Activated B cell treated with CpG ODN at 0.5 μM for 24 hours (primary cell): ENCODE measurements at regions not wholly inside any gene's neighbourhood (a gene's known extent, or its start where the extent isn't known, plus 50 kb on each side); places are given as distances from the start of the nearest gene placed in this dataset.
"Not testable (repeated sequence)": the region's sequence is repeated elsewhere in the genome, so short reads cannot be mapped to it uniquely, and the experiment has no call there.

Experiments used
- ATAC-seq: fragments of 200-7000 bp; cut with Tn5 transposase; one replicate; pipeline ENCODE4 v1.10.0; 2021; ENCODE audit warnings: low read depth, mild to moderate bottlenecking, moderate library complexity
- CTCF ChIA-PET: fragments of 350-600 bp; sonication (Branson Sonifier 250); formaldehyde crosslinking; loops from one replicate; lab custom pipeline; 2021; ENCODE audit warnings: antibody characterized with exemption; lab: Charles Lee
- POLR2A ChIA-PET: fragments of 350-600 bp; sonication (Branson Sonifier 250); formaldehyde crosslinking; loops from one replicate; lab custom pipeline; 2021; ENCODE audit warnings: antibody characterized with exemption; lab: Charles Lee
- DNase-seq: peaks from one replicate; pipeline ENCODE4 v3.0.0; 2022
- H3K27ac Mint-ChIP-seq: one replicate; pipeline ENCODE4 v1.8.0; 2020; ENCODE audit warnings: mixed read lengths
- H3K27me3 Mint-ChIP-seq: one replicate; pipeline ENCODE4 v1.8.0; 2021; ENCODE audit warnings: mixed read lengths
- H3K36me3 Mint-ChIP-seq: one replicate; pipeline ENCODE4 v1.8.0; 2021; ENCODE audit warnings: low read depth, mixed read lengths
- H3K4me1 Mint-ChIP-seq: one replicate; pipeline ENCODE4 v1.8.0; 2021; ENCODE audit warnings: mixed read lengths
- H3K4me3 Mint-ChIP-seq: one replicate; pipeline ENCODE4 v1.8.0; 2020; ENCODE audit warnings: mild to moderate bottlenecking, mixed read lengths
- H3K9me3 Mint-ChIP-seq: one replicate; pipeline ENCODE4 v1.8.0; 2020; ENCODE audit warnings: mixed read lengths
- CTCF ChIP-seq: fragments of 200-600 bp; IDR thresholded peaks from one replicate; pipeline ENCODE4 v1.8.0; 2022; ENCODE audit warnings: antibody characterized with exemption, mild to moderate bottlenecking
- intact Hi-C: fragments of 100-400 bp; cut with micrococcal nuclease; formaldehyde crosslinking; loops from one replicate; pipeline ENCODE4 v1.15.1; 2024

- TF ChIP-seq CTCF: no peak
- Mint-ChIP-seq H3K27me3 (no peaks in the 10 kb centered on the region), H3K27ac (no peak overlapping the region), H3K36me3 (no peaks in the 10 kb centered on the region), H3K9me3 (no peaks in the 10 kb centered on the region), H3K4me3 (no peak overlapping the region), H3K4me1 (no peaks in the 10 kb centered on the region)
- ChIA-PET POLR2A (no interaction called here), CTCF (no interaction called here)
- DNase-seq: no peak
- ATAC-seq: no peak
- intact Hi-C loops: no loop called here
These were observed 61.5 kb downstream of the PRDM13 start for GRCh38 chr6:99668036-99668705.

GRCh38 chr6:99689916-99690685, 83.5 kb downstream of the PRDM13 start:
- Mint-ChIP-seq H3K27me3 (peaks cover 7% of the 10 kb centered on the region), H3K4me1 (no peaks in the 10 kb centered on the region), H3K36me3 (no peaks in the 10 kb centered on the region), H3K4me3 (no peak overlapping the region), H3K9me3 (peaks cover 5% of the 10 kb centered on the region), H3K27ac (no peak overlapping the region)
- no peak for TF ChIP-seq CTCF
- CTCF ChIA-PET: no interaction called here
- no peak for DNase-seq
- intact Hi-C loops: no loop called here
- POLR2A ChIA-PET: no interaction called here
- no peak for ATAC-seq

GRCh38 chr6:99702287-99702686, 95.7 kb downstream of the PRDM13 start:
- ATAC-seq, intact Hi-C loops, POLR2A ChIA-PET, H3K4me1 Mint-ChIP-seq, H3K4me3 Mint-ChIP-seq, H3K9me3 Mint-ChIP-seq, H3K36me3 Mint-ChIP-seq, H3K27ac Mint-ChIP-seq, DNase-seq, CTCF ChIA-PET: not testable (repeated sequence)
- peaks cover 14% of the 10 kb centered on the region for H3K27me3 Mint-ChIP-seq

- H3K9me3 Mint-ChIP-seq: no peaks in the 10 kb centered on the region
- H3K27me3 Mint-ChIP-seq: peaks cover 9% of the 10 kb centered on the region
- no peak overlapping the region for H3K27ac Mint-ChIP-seq
- ATAC-seq: no peak
- ChIA-PET CTCF (no interaction called here), POLR2A (no interaction called here)
- intact Hi-C loops: no loop called here
- H3K36me3 Mint-ChIP-seq: no peaks in the 10 kb centered on the region
- TF ChIP-seq CTCF: no peak
- no peak overlapping the region for H3K4me3 Mint-ChIP-seq
- DNase-seq: no peak
- no peaks in the 10 kb centered on the region for H3K4me1 Mint-ChIP-seq
These were observed 102.4 kb downstream of the PRDM13 start for GRCh38 chr6:99709062-99709461.

GRCh38 chr6:99711302-99711701, 104.7 kb downstream of the PRDM13 start:
- Mint-ChIP-seq H3K27me3 (peaks cover 9% of the 10 kb centered on the region), H3K9me3 (peaks cover under 1% of the 10 kb centered on the region), H3K27ac (no peak overlapping the region), H3K4me1 (no peaks in the 10 kb centered on the region), H3K4me3 (no peak overlapping the region), H3K36me3 (no peaks in the 10 kb centered on the region)
- no peak for DNase-seq
- TF ChIP-seq CTCF: no peak
- intact Hi-C loops: no loop called here
- ATAC-seq: no peak
- ChIA-PET CTCF (no interaction called here), POLR2A (no interaction called here)
